ENCODE measurements at regions not wholly inside any gene's neighbourhood (a gene's known extent, or its start where the extent isn't known, plus 50 kb on each side); places are given as distances from the start of the nearest gene placed in this dataset.

DNA sequence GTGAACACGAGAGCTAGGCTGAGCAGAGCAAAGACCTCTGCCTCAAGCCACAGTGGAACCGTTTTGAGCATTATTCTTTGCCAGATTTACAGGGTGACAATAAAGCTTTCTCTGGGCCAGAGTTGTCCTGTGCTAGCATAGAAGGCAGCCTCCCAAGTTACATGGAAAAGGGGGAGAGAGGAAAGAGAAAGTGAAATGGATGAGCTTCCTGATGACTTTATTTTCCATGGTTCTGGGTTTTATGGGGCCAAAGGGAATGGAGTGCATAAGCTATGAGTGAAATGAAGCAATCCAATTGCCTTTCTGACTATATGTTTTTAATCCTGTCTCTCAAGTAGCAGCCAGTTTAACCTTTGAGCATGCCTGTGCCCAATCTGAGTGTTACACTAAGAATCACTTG is 428.4 kb downstream of the COG6 start:
- TF ChIP-seq, protein P1, sequence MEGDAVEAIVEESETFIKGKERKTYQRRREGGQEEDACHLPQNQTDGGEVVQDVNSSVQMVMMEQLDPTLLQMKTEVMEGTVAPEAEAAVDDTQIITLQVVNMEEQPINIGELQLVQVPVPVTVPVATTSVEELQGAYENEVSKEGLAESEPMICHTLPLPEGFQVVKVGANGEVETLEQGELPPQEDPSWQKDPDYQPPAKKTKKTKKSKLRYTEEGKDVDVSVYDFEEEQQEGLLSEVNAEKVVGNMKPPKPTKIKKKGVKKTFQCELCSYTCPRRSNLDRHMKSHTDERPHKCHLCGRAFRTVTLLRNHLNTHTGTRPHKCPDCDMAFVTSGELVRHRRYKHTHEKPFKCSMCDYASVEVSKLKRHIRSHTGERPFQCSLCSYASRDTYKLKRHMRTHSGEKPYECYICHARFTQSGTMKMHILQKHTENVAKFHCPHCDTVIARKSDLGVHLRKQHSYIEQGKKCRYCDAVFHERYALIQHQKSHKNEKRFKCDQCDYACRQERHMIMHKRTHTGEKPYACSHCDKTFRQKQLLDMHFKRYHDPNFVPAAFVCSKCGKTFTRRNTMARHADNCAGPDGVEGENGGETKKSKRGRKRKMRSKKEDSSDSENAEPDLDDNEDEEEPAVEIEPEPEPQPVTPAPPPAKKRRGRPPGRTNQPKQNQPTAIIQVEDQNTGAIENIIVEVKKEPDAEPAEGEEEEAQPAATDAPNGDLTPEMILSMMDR (conservative IDR thresholded peaks at IDR 0.05 in 1 of 2, IDR thresholded peaks at IDR 0.05 in 1 of 2; ENCODE audit: low read depth in 1 of 2, low read length in 2 of 2) = no peak
- TF ChIP-seq EZH2 (IDR thresholded peaks at IDR 0.05; ENCODE audit: low read length, missing control alignments) = no peak

Data from fibroblast of lung (primary cell).